Sigmoid colon (tissue), 4 donors: ENCODE measurements at regions not wholly inside any gene's neighbourhood (a gene's known extent, or its start where the extent isn't known, plus 50 kb on each side); places are given as distances from the start of the nearest gene placed in this dataset.

Experiments used
- CTCF ChIP-seq, 4 experiments: fragments of 450-650 bp in 3 of 4; fragments of 200-600 bp in 1 of 4; IDR thresholded peaks; one replicate each; pipeline ENCODE4 v1.5.1; 2016 to 2019; ENCODE audit warnings: antibody characterized with exemption in 4 of 4, mild to moderate bottlenecking in 3 of 4, moderate library complexity in 2 of 4
- EP300 ChIP-seq, 4 donors: sonication (generic); formaldehyde crosslinking; IDR thresholded peaks; one replicate each; pipeline ENCODE4 v1.6.1; 2017; ENCODE audit warnings: antibody characterized with exemption in 4 of 4
- POLR2AphosphoS5 ChIP-seq, 4 donors: sonication (generic); formaldehyde crosslinking; IDR thresholded peaks; one replicate each; pipeline ENCODE4 v1.6.1; 2017; ENCODE audit warnings: antibody characterized with exemption in 4 of 4

- TF ChIP-seq POLR2AphosphoS5 (IDR thresholded peaks at IDR 0.05) (no peak), EP300 (IDR thresholded peaks at IDR 0.05) (no peak), CTCF (IDR thresholded peaks at IDR 0.05) (no peak)
Measured at GRCh38 chr3:80526153-80526552, 758.4 kb upstream of the ROBO1 start.
